Amygdala (tissue), 56 donors: ENCODE measurements at regions not wholly inside any gene's neighbourhood (a gene's known extent, or its start where the extent isn't known, plus 50 kb on each side); places are given as distances from the start of the nearest gene placed in this dataset.

Experiments used
- DNase-seq, 56 donors: peaks; one replicate each; lab custom pipeline; 2025; lab: John Stamatoyannopoulos, UW

DNA sequence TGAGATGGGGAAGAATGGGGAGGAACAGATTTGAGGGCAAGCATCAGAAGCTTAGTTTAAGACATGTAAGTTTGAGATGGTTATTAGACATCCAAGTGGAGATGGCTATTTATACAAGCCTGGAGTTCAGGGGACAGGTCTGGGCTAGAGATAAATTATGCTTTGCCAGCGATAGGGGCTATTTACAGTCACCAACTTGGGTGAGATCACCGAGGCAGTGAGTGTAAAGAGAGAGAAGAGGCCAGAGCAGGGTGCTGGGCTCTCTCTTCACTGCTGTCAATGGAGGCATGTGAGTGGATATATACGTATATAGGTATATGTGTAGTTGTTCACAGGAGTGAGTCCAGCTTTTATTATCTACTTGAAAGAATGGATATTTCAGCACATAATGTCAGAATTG, 81.0 kb downstream of the QPCT start:
- DNase-seq: no peak

DNA sequence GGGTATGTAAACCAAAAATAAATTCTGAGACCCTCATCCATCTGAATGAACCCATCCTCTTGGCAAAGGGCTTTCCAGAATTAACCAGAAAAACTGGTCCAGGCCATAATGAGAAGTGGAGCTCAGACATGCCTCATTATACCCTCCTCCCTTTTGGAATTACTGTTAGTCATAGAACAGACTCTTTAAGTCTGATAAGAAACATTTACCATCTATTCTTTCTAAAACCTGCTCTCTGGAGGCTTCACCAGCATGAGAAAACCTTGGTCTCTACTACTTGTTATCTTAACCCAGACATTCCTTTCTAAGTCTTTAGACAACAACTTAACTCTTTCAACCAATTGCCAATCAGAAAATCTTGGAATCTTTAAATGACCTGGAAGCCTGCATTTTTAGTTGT, 82.8 kb downstream of the QPCT start:
- DNase-seq: no peak

DNA sequence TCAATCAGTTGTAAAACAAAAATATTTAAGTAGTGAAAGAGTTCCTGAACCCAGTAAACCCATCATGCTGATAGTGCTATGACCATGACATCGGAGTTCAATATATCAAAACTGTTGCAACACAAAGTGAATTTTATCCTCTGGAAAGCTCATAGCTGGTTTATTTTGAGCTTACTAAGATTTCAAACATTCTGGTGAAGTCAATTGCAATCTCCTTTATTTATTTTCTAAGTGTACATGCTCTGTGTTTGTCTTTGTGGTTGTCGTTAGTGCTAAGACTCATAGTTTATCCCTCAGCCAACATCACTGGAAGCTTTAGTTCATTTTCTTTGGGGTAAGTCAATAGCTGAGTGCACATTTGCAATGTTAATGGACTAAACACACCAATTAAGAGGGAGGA, 91.9 kb downstream of the QPCT start:
- no peak for DNase-seq

DNA sequence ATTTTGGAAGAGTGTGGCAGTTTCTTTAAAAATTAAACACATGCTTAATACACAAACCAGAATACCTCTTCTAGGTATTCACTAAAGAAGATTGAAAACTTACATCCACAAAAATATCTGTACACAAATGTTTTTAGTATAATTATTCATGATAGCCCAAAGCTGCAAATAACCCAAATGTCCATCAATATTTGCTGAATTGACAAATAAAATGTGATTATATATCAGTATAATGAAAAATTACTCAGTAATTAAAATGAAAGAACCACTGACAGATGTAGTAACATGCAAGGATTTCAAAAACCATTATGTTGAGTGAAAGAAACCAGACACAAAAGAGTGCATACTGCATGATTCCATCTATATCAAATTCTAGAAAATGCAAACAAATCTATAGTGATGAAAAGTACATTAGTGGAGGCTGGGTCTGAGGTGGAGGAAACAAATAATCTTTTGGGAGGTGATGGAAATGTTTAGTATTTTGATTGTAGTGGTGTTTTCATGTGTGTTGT, 94.8 kb downstream of the QPCT start:
- DNase-seq: no peak

DNA sequence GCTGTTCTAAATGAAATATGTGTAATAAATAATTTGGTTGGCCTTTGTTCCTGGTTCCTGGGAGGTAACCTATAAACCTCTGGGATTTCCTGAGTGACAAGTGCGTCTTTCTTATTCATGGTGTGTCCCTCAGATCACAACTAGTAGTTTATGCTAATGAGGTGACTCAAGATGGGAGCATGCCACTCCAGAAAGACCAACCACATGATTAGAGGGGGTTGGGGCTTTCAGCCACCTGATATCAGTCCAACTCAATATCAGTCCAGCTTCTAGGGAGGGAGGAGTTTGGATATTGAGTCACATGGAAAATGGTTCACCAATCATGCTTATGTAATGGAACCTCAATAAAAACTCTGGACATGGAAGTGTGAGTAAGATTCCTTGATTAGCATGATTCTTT, 96.6 kb downstream of the QPCT start:
- DNase-seq: no peak

DNA sequence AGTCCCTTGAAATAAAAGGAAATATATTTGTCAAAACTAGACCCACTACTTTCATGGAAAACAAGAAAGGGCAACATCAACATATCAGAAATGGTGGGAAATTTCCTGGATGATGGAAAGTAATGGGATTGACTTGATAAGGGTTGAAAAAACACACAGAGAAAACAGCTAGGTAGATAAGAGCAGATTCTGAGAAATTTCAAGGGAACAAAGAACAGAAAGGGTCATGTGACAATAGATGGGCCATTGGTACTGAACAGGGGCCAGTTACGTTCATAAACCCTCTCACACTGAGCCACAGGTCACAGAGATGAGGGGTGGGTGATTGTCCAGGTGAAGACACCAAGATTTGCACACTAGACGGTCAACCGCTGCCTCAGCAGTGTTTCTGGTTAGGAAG, 98.7 kb downstream of the QPCT start:
- DNase-seq: no peak

DNA sequence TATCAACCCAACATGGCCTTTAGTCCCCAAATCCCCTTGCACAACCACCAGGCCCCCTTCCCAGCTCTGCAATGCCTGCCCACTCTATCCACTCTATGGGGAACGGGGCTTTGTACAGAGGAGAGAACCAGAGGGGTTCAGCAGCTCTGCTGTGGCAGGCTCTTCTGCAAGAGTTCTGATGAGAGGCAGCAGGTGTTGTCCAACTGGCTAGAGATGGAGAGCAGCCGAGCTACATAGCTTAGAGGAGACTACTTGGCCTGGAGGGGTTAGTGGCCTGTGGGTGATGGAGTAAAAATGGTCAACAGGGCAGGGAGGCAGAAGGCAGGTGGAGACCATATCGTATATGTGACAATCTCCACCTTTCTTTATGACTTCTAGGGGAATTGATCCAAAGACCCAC, 103.0 kb downstream of the QPCT start:
- no peak for DNase-seq

DNA sequence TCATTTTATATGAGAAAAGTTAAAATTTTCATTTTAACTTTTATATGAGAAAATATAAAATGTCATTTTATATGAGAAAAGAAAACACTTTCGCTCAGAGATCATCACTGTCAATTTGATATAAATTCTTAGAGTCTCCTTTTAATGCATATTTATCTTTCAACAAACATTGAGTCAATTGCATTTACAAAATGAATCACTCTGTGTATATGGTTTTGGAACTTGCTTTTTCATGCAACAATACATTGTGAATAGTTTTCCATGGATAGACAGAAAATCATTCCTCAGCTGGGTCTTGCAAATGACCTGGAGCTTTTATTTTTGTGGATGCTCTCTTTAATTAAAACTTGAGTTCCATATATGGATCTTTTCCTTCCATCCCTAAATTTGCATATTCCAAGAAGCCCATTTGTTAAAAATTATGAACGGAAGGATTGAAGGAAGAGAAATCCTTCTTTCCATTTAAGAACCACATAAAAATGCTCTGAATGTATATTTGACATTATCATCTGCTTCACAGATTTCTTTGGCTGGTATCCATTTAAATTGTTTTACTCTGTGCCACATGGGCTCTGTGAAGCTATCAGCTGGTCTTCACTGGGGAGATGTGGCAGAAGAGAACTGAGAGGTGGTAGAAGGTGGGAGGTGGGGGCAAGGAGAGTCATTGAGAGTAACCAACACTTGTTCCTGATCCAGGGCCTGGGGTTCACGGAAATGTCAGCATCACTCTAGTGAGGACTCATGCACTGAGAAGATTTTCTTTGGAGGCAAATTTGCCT, 104.1 kb downstream of the QPCT start:
- DNase-seq: no peak

DNA sequence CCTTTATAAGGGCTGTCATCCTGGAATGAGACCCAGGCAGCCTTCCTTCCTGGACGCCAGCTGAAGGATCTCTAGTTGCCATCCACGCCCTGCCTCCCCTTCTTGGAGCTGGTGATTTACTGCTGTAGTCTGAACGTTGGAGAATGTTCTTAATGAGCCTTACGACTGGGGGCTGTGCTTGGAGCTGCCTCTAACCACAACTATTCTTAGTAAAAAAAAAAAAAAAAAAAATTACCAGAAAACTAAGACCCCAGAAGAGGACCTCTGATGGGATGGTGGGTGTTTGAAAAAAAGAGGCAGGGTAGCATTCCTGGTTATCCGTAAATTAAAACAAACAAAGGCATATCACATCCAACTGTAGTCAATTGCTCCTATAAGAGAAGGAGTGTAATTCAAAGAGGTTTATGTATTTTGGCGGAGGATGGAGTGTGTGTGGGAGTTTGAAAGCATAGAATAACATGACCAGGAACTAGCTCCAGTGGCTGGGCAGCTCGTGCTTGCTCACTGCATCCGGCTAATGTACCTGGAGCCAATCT, 105.4 kb downstream of the QPCT start:
- no peak for DNase-seq

DNA sequence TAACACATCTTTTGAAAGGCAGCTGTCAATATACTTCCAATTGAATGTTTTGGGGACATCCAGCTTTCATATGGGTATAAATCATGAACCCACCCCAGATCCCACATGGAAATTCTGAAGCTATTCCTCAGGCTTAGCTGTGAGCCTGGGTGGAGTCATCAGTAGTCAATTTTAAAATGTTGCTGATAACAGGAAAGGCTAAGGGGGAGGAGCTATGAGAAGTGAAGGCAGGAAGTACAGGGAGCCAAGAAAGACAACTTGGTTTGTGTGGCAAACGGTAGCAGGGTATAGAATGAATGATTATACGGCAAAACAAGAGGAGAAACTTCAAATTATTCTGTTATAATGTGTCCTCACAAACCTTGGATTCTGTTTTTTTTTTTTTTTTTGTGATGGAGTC, 108.6 kb downstream of the QPCT start:
- no peak for DNase-seq

DNA sequence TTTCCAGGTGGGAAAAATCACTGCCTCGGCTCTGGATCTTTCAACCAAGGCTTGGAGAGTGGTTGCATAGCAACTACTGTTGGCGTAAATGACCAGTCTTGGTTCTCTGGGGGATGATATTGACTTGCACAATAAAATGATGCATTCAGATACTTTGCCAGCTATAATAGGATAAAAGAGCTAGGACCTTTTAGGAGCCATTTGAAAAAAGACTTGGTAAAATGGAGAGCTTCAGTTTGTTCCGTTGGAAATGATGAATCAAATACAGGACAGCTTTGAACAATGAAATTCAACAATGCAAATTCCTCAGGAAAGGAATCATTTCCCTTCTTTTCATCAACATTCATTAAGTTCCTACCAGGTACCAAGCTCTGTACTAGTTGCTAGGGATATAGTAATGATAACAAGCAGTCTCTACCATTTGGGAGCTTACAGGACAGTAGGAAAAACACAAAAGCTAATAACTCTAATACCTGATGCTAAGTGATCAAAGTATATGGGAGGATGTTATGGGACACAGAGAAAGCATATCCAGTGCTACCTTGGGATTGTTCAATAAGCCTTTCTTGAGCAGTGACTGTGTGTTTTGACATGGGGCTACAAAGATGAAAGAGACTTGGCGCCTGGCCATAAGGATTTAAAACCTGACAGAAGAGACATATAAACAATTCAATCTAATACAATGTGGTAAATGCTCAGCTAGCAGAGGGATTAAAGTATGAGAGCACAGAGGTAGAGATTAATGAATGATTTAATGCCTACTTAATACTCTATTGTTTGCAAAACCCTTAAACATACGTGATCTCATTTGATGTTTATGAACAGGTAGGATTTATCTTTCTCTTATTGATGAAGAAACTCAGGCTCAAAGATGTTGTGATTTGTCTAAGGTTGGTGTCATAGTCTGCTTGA, 110.7 kb downstream of the QPCT start:
- no peak for DNase-seq

DNA sequence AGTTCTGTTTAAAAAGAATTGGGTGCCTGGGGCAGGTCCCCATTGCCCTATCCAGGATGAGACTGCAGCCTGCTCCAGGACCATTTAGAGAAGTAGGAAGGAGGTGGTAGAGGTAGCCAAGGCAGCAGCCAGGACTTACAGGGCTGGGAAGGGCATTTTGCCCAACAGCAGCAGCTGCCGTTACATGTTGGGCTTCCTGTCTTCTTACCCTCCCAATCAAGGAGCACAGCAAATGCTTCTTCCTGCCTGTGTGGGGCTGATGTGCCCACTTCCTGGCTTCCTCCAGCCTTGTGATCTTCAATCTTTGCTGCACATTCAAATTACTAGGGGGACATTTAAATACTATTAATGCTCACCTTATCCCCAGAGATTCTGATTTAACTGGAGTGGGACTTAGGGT, 112.0 kb downstream of the QPCT start:
- DNase-seq: no peak

DNA sequence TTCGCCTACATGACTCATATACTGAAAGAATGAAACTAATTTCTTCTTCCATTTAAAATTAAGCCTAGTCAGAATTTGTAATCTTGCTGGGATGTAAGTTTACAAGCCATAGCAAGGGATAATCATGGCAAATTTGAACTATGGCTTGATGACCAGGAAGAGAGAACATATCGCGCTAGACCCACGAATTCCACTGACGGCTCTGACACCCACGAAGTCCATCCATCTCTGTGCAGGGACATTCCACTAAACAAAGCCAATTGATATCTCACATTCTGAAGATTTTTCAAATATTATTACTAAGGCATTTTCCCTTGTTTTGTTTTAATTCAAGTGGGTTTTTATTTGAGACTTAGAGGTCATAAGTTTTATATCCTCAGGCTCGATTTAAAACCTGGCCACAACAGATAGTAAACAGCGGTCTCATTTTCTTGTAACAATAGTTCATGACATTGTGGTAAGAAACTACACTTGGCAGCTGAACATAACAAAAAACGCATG, 113.0 kb downstream of the QPCT start:
- DNase-seq: no peak

DNA sequence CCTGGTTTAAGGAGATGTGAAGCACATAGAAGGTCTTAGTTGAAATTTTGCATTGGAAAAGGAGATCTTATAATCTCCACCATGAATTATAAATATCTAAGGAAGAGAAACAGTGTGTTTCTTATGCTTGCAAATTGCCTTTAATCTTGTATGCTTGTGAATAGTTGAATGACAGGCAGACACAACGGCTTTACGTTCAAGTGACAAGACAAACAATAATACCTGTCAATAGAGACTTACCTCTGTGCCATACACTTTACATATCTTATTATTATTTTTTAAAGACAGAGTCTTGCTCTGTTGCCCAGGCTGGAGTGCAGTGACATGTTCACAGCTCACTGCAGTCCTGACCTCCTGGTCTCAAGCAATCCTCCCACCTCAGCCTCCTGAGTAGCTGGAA, 113.7 kb downstream of the QPCT start:
- DNase-seq: no peak

DNA sequence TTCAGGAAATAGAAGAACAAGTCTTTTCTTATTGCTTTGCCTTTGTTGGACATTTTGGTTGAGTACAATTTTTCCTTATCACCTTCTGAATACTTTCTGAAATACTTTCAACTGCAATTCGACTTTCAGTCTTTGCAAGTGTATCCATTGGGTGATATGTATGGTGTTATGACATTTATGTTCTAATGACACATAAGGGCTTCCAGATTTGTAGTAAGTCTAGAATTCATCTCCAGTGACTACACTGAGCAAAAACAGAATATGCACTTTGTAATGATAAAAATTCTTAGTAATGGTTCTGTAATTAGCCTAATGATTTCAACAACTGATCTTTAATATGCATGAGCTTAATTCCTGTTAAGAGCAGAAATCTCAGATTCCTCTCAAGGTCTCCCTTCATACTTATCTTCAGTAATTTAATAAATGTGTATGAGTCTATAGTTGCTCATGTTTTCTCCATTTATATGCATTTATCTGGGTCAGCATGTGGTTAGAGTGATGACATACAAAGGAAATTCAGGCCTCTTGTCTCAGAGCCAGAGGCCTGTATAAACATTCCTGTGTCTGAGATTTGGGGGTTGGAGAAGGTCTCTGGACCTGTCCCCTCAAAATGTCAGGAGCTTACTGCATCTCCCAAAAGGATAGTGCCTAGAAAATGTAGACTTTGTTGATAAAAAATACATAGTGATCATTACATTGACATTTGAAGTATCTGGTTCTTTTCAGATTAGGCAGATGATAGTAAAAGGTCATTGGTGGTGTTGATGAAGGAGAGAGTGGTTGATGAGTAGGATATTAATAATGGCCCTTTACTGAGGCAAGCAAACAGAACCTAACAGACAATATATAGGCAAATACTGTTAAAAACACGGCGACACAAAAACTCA, 114.9 kb downstream of the QPCT start:
- DNase-seq: no peak

DNA sequence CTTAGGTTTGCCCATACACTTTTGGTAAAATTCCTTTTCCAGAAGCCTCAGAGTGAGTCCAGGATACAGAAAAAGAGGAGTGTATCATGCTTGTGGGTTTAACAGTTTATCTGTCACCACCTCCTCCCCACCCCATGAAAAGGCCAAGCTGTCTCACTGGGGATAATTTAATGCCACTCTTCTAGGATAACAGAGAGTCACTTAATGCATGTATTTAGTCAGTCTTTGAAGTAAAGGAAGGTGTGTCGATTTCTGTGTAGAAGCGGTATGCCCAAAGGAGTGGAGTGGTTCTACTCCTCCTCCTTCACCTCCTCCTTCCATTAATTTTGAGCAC, 116.4 kb downstream of the QPCT start:
- DNase-seq: no peak

DNA sequence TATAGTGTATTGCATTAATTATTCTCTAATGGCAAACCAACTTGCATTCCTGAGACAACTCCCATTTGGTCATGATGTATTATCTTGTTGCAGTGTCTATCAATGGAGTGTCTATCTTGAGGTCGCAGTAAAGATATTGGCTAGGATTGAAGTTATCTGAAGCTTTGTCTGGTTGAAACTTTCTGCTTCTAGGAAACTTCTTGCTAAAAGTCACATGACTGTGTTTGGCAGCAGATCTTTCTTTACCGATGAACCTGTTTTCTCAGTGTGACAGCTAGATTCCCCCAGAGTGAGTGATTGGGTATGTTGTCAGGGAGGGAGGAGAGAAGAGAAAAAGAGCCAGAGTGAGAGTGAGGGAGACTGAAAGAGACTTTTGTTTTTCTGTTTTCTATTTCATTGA, 119.6 kb downstream of the QPCT start:
- no peak for DNase-seq

DNA sequence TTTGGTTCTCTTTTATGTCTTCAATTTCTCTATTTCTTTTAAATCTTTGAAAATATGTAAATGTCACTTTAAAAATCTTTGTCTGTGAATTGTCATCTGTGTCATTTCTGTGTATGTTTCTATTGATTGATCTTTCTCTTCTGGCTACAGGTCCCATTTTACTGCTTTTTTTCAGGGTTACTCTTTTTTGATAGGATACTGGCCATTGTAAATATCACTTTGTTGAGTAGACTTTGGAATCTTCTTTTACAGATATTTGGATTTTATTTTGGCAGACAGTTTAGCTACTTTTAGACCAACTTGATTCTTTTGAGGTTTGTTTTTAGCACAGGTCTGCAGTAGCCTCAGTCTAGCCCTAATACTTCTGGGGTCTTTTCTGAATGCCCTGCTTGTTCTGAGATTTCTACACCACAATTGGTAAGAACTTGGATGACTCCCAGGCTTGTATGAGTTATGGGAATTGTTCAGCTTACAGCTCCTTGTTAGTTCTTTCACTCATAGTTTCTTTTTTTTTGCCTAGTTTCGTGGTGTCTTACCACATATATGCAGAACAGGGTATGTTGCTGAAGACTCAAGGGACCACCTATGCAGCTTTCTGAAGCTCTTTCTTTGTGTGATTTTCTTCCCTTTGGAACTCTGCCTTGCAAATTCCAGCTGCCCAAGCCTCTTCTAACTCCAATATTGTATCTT, 122.2 kb downstream of the QPCT start:
- no peak for DNase-seq

DNA sequence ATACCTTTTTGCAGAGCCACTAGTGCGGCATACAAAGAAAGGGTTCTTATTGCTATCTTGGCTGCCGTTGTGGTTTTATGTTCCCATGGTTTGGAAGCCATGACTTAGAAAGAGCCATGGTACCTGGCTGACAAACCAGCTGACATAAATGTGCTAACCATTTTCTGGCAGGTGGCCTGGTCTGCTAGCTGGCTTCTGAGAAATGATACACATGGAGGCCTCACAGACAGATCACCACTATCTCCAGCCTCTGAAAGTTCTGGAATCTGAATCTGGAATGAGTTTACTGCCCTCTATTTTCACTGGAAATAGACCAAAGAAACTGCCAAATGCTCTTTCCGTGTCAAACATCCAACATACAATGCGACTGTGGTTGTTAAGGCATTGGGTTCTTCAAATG, 123.7 kb downstream of the QPCT start:
- no peak for DNase-seq

DNA sequence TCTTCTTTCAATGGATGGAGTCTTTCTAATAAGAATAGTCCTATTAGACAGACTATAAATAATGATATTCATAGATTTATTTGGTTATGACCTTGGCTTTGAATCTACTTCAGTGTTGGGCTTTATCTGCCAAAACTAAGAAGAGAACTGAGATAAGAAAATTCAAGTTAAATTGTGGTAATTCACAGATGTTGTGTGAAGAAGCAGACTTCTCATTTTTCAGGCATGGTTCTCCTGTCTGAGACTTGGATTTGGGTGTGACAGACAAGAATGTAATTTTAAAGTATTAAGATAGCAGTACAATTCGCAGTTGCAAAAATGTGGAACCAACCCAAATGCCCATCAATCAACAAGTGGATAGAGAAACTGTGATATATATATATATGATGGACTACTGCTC, 124.7 kb downstream of the QPCT start:
- no peak for DNase-seq
